GM18517 (cell line): ENCODE measurements at regions not wholly inside any gene's neighbourhood (a gene's known extent, or its start where the extent isn't known, plus 50 kb on each side); places are given as distances from the start of the nearest gene placed in this dataset.
"Not testable (repeated sequence)": the region's sequence is repeated elsewhere in the genome, so short reads cannot be mapped to it uniquely, and the experiment has no call there.

Experiments
- ATAC-seq: cut with Tn5 transposase; IDR thresholded peaks from one replicate; pipeline ENCODE4 v1.9.1; 2021; ENCODE audit warnings: mild to moderate bottlenecking, moderate library complexity; ENCODE audit not compliant: unreplicated experiment

- not testable (repeated sequence) for ATAC-seq
Measured at GRCh38 chr9:97248252-97248651, 59.2 kb upstream of the CCDC180 start.

GRCh38 chr9:97243606-97244005, 63.9 kb upstream of the CCDC180 start:
- ATAC-seq = no peak

- ATAC-seq = not testable (repeated sequence)
Measured at GRCh38 chr9:97241430-97241829, 66.0 kb upstream of the CCDC180 start.

- ATAC-seq = peak; percentile 91
Measured at GRCh38 chr9:97237951-97238889, 69.2 kb upstream of the CCDC180 start.

GRCh38 chr9:97237311-97237786, 70.1 kb upstream of the CCDC180 start:
- no peak for ATAC-seq

- not testable (repeated sequence) for ATAC-seq
Measured at GRCh38 chr9:97233009-97233400, 74.5 kb upstream of the CCDC180 start.

GRCh38 chr9:97232060-97233008, 75.1 kb upstream of the CCDC180 start:
- not testable (repeated sequence) for ATAC-seq

- not testable (repeated sequence) for ATAC-seq
Measured at GRCh38 chr9:97222393-97222792, 85.1 kb upstream of the CCDC180 start.

GRCh38 chr9:97221478-97222355, 85.7 kb upstream of the CCDC180 start:
- ATAC-seq = not testable (repeated sequence)

GRCh38 chr9:97220894-97221477, 86.5 kb upstream of the CCDC180 start:
- no peak for ATAC-seq

- ATAC-seq = not testable (repeated sequence)
Measured at GRCh38 chr9:97220396-97220795, 87.1 kb upstream of the CCDC180 start.

GRCh38 chr9:97219443-97220140, 87.9 kb upstream of the CCDC180 start:
- ATAC-seq = not testable (repeated sequence)

GRCh38 chr9:97215127-97215526, 92.3 kb upstream of the CCDC180 start:
- not testable (repeated sequence) for ATAC-seq

GRCh38 chr9:97214556-97214955, 92.9 kb upstream of the CCDC180 start:
- ATAC-seq = not testable (repeated sequence)

GRCh38 chr9:97199683-97200082, 107.8 kb upstream of the CCDC180 start:
- not testable (repeated sequence) for ATAC-seq

GRCh38 chr9:97193767-97194166, 113.7 kb upstream of the CCDC180 start:
- not testable (repeated sequence) for ATAC-seq

GRCh38 chr9:97188545-97188944, 118.9 kb upstream of the CCDC180 start:
- no peak for ATAC-seq

- ATAC-seq = not testable (repeated sequence)
Measured at GRCh38 chr9:97187706-97188105, 119.8 kb upstream of the CCDC180 start.

- no peak for ATAC-seq
Measured at GRCh38 chr9:97186493-97186892, 121.0 kb upstream of the CCDC180 start.
